DND-41 (cell line): ENCODE measurements at regions not wholly inside any gene's neighbourhood (a gene's known extent, or its start where the extent isn't known, plus 50 kb on each side); places are given as distances from the start of the nearest gene placed in this dataset.

Experiments
- ATAC-seq: fragments of 200-7000 bp; cut with Tn5 transposase; 3 replicates; pipeline ENCODE4 v1.9.1; 2021; ENCODE audit warnings: low read depth; ENCODE audit not compliant: insufficient read depth
- DNase-seq: peaks from one replicate; pipeline ENCODE4 v3.0.0-alpha.2; 2020
- H2AFZ ChIP-seq: 2 replicates; pipeline ENCODE4 v1.6.0; 2012; ENCODE audit warnings: low read depth, low read length
- H3K27ac ChIP-seq: 2 replicates; pipeline ENCODE4 v1.5.1; 2012; ENCODE audit warnings: low read length, inconsistent platforms
- H3K27me3 ChIP-seq: fragments of 200-600 bp; sonication (generic); 2 replicates; pipeline ENCODE4 v1.6.0; 2012; ENCODE audit warnings: low read length, mild to moderate bottlenecking, inconsistent platforms; ENCODE audit not compliant: insufficient read depth, poor library complexity
- H3K36me3 ChIP-seq: 2 replicates; pipeline ENCODE4 v1.5.1; 2012; ENCODE audit warnings: low read length, inconsistent platforms; ENCODE audit not compliant: insufficient read depth
- H3K4me1 ChIP-seq: 2 replicates; pipeline ENCODE4 v1.5.1; 2012; ENCODE audit warnings: mild to moderate bottlenecking, low read length; ENCODE audit not compliant: insufficient read depth
- H3K4me2 ChIP-seq: 2 replicates; pipeline ENCODE4 v1.6.0; 2012; ENCODE audit warnings: mild to moderate bottlenecking, moderate library complexity, low read length, inconsistent platforms; ENCODE audit not compliant: insufficient read depth
- H3K4me3 ChIP-seq, 2 experiments: fragments of 200-600 bp in 1 of 2; shearing (Covaris generic) in 1 of 2; 2 replicates each; pipeline ENCODE4 v1.5.1; 2012 to 2016; ENCODE audit warnings: inconsistent platforms in 2 of 2, low read length in 2 of 2, mild to moderate bottlenecking in 2 of 2, low read depth in 1 of 2, moderate library complexity in 1 of 2
- H3K79me2 ChIP-seq: 2 replicates; pipeline ENCODE4 v1.6.0; 2012; ENCODE audit warnings: low read length, inconsistent platforms; ENCODE audit not compliant: insufficient read depth
- H3K9ac ChIP-seq: 2 replicates; pipeline ENCODE4 v1.6.0; 2012; ENCODE audit warnings: low read depth, mild to moderate bottlenecking, inconsistent platforms, low read length, moderate library complexity
- H3K9me3 ChIP-seq: 2 replicates; pipeline ENCODE4 v1.5.1; 2012; ENCODE audit warnings: low read length, moderate library complexity, mild to moderate bottlenecking, inconsistent platforms; ENCODE audit not compliant: insufficient read depth, severe bottlenecking
- H4K20me1 ChIP-seq: 2 replicates; pipeline ENCODE4 v1.6.0; 2012; ENCODE audit warnings: low read length; ENCODE audit not compliant: insufficient read depth
- CTCF ChIP-seq: IDR thresholded peaks from 2 replicates; pipeline ENCODE4 v1.5.1; 2012; ENCODE audit warnings: borderline replicate concordance, low read length, moderate library complexity, mild to moderate bottlenecking; ENCODE audit not compliant: poor library complexity, severe bottlenecking; ENCODE audit errors: extremely low read depth
- EZH2 ChIP-seq: IDR thresholded peaks from 3 replicates; pipeline ENCODE4 v1.6.1; 2012; ENCODE audit warnings: borderline replicate concordance, low read depth, mild to moderate bottlenecking, moderate library complexity, low read length, inconsistent platforms; ENCODE audit not compliant: severe bottlenecking

- TF ChIP-seq CTCF (no peak), EZH2 (no peak)
- H3K9me3 ChIP-seq: no peaks in the 10 kb centered on the region
- DNase-seq: no peak
- no peak overlapping the region for H3K4me2 ChIP-seq
- H3K79me2 ChIP-seq: no peaks in the 10 kb centered on the region
- ATAC-seq: no peak
- H3K4me3 ChIP-seq: no peak overlapping the region
- H3K27me3 ChIP-seq: peaks cover 6% of the 10 kb centered on the region
- no peak overlapping the region for H3K27ac ChIP-seq
- no peaks in the 10 kb centered on the region for H3K36me3 ChIP-seq
- H4K20me1 ChIP-seq: no peaks in the 10 kb centered on the region
- no peaks in the 10 kb centered on the region for H3K4me1 ChIP-seq
- H2AFZ ChIP-seq: no peak overlapping the region
- no peak overlapping the region for H3K9ac ChIP-seq
Observed at GRCh38 chr20:41905199-41905598, 287.0 kb upstream of the CHD6 start.

- Histone ChIP-seq H4K20me1 (no peaks in the 10 kb centered on the region), H3K27me3 (peaks cover 13% of the 10 kb centered on the region), H3K4me1 (no peaks in the 10 kb centered on the region), H3K9ac (no peak overlapping the region), H3K4me3 (no peak overlapping the region), H2AFZ (no peak overlapping the region), H3K27ac (no peak overlapping the region), H3K79me2 (no peaks in the 10 kb centered on the region), H3K36me3 (no peaks in the 10 kb centered on the region), H3K9me3 (no peaks in the 10 kb centered on the region), H3K4me2 (no peak overlapping the region)
- no peak for TF ChIP-seq EZH2
- TF ChIP-seq CTCF: no peak
- ATAC-seq (no peak), DNase-seq (no peak)
Observed at GRCh38 chr20:41903586-41903985, 285.4 kb upstream of the CHD6 start.

- DNase-seq: no peak
Observed at GRCh38 chr20:41902346-41902745, 284.2 kb upstream of the CHD6 start.

More at GRCh38 chr20:41902346-41902745, 284.2 kb upstream of the CHD6 start:
- Histone ChIP-seq H3K27me3 (peaks cover 14% of the 10 kb centered on the region), H3K79me2 (no peaks in the 10 kb centered on the region), H3K36me3 (no peaks in the 10 kb centered on the region), H3K4me3 (no peak overlapping the region), H3K27ac (no peak overlapping the region), H3K9me3 (no peaks in the 10 kb centered on the region), H2AFZ (no peak overlapping the region), H3K4me1 (no peaks in the 10 kb centered on the region), H4K20me1 (no peaks in the 10 kb centered on the region), H3K4me2 (no peak overlapping the region), H3K9ac (no peak overlapping the region)
- TF ChIP-seq EZH2 (no peak), CTCF (no peak)
- no peak for ATAC-seq
